Prostate gland (tissue), 2 donors: ENCODE measurements at regions not wholly inside any gene's neighbourhood (a gene's known extent, or its start where the extent isn't known, plus 50 kb on each side); places are given as distances from the start of the nearest gene placed in this dataset.

Experiments
- DNase-seq: peaks from one replicate; pipeline ENCODE4 v3.0.0-alpha.2; 2019; ENCODE audit warnings: low spot score
- H3K27ac ChIP-seq, 2 donors: fragments of 200-600 bp; sonication (generic); 2 replicates each; pipeline ENCODE4 v1.5.1; 2017 to 2019
- H3K27me3 ChIP-seq: fragments of 200-600 bp; sonication (generic); replicated peaks from 2 replicates; pipeline ENCODE4 v1.5.1; 2019; ENCODE audit not compliant: insufficient read depth
- H3K36me3 ChIP-seq, 2 donors: fragments of 200-600 bp; sonication (generic); 1 replicate in 1 of 2; 2 replicates in 1 of 2; pipeline versions ENCODE4 v1.5.1 to v1.8.1; 2017 to 2019
- H3K4me1 ChIP-seq: fragments of 200-600 bp; sonication (generic); replicated peaks from 2 replicates; pipeline ENCODE4 v1.5.1; 2019
- H3K4me3 ChIP-seq, 2 donors: fragments of 200-600 bp; sonication (generic); 2 replicates each; pipeline ENCODE4 v1.5.1; 2017 to 2019
- H3K9me3 ChIP-seq: fragments of 200-600 bp; sonication (generic); 2 replicates; pipeline ENCODE4 v1.5.1; 2017
- POLR2A ChIP-seq: fragments of 450-650 bp; IDR thresholded peaks from one replicate; pipeline ENCODE4 v1.6.1; 2016; ENCODE audit warnings: antibody characterized with exemption, mild to moderate bottlenecking
- POLR2AphosphoS5 ChIP-seq: sonication (generic); formaldehyde crosslinking; IDR thresholded peaks from one replicate; pipeline ENCODE4 v1.6.1; 2017; ENCODE audit warnings: antibody characterized with exemption
- WGBS: methylation state at CpG from one replicate; pipeline ENCODE4 v1.1.5; 2018; 5-methylcytosine and 5-hydroxymethylcytosine counted together
- intact Hi-C: fragments of 100-400 bp; cut with DNase I; formaldehyde crosslinking; loops from one replicate; pipeline ENCODE4 v1.14.2; 2022
- TF ChIP-seq, protein P1 (sequence below), 4 experiments: fragments of 200-600 bp in 2 of 4; fragments of 450-650 bp in 2 of 4; sonication (generic) in 2 of 4; IDR thresholded peaks; 1 replicate in 3 of 4; 2 replicates in 1 of 4; pipeline ENCODE4 v1.5.1; 2016 to 2019; ENCODE audit warnings: antibody characterized with exemption in 4 of 4, mild to moderate bottlenecking in 2 of 4, moderate library complexity in 2 of 4

GRCh38 chr3:104887069-104887468, 479.6 kb upstream of the ALCAM start:
- Histone ChIP-seq H3K27me3 (no peaks in the 10 kb centered on the region), H3K9me3 (no peaks in the 10 kb centered on the region), H3K4me1 (no peaks in the 10 kb centered on the region), H3K4me3 (no peak overlapping the region), H3K27ac (no peak overlapping the region), H3K36me3 (no peaks in the 10 kb centered on the region)
- intact Hi-C loops = no loop called here
- WGBS = 57% methylated on average over 3 of the region's 3 CpGs
- TF ChIP-seq POLR2A = no peak
- DNase-seq = no peak

DNA sequence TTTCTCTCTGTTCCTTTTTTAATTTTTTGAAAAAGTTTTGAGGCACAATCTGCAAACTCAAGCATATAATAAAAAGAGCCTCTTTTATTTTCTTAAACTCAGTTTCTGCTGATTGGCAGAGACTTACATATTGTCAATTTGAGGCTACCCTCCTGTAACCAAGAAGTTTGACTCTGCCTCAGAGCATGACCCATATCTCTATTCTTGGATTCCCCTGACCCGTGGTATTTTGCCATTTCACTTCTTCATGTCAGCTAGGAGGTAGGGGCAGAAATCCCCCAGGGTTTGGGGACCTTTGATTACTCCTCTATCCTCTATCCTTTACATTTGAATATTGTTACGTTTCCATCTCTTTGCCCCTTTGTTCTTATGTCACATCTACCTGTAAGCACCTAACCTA, 479.1 kb upstream of the ALCAM start:
- WGBS = 82% methylated on average over 2 of the region's 2 CpGs
- H3K9me3 ChIP-seq = no peaks in the 10 kb centered on the region
- H3K4me1 ChIP-seq = no peaks in the 10 kb centered on the region
- intact Hi-C loops = no loop called here
- no peaks in the 10 kb centered on the region for H3K36me3 ChIP-seq
- H3K4me3 ChIP-seq = no peak overlapping the region
- DNase-seq = no peak
- no peaks in the 10 kb centered on the region for H3K27me3 ChIP-seq
- H3K27ac ChIP-seq = no peak overlapping the region
- TF ChIP-seq, protein P1, sequence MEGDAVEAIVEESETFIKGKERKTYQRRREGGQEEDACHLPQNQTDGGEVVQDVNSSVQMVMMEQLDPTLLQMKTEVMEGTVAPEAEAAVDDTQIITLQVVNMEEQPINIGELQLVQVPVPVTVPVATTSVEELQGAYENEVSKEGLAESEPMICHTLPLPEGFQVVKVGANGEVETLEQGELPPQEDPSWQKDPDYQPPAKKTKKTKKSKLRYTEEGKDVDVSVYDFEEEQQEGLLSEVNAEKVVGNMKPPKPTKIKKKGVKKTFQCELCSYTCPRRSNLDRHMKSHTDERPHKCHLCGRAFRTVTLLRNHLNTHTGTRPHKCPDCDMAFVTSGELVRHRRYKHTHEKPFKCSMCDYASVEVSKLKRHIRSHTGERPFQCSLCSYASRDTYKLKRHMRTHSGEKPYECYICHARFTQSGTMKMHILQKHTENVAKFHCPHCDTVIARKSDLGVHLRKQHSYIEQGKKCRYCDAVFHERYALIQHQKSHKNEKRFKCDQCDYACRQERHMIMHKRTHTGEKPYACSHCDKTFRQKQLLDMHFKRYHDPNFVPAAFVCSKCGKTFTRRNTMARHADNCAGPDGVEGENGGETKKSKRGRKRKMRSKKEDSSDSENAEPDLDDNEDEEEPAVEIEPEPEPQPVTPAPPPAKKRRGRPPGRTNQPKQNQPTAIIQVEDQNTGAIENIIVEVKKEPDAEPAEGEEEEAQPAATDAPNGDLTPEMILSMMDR (IDR thresholded peaks at IDR 0.05) = no peak
- TF ChIP-seq POLR2AphosphoS5 = no peak
- no peak for TF ChIP-seq POLR2A

GRCh38 chr3:104892044-104892443, 474.7 kb upstream of the ALCAM start:
- Histone ChIP-seq H3K27me3 (no peaks in the 10 kb centered on the region), H3K4me3 (no peak overlapping the region), H3K27ac (no peak overlapping the region), H3K9me3 (no peaks in the 10 kb centered on the region), H3K4me1 (no peaks in the 10 kb centered on the region), H3K36me3 (no peaks in the 10 kb centered on the region)
- WGBS = 59% methylated on average over 2 of the region's 2 CpGs
- TF ChIP-seq POLR2A (no peak), POLR2AphosphoS5 (no peak)
- TF ChIP-seq, protein P1 (IDR thresholded peaks at IDR 0.05) = no peak
- intact Hi-C loops = no loop called here
- DNase-seq = no peak

GRCh38 chr3:104896624-104897023, 470.1 kb upstream of the ALCAM start:
- WGBS = 73% methylated on average over 1 of the region's 1 CpG
- intact Hi-C loops = no loop called here
- no peak for DNase-seq
- Histone ChIP-seq H3K9me3 (no peaks in the 10 kb centered on the region), H3K4me3 (no peak overlapping the region), H3K36me3 (no peaks in the 10 kb centered on the region), H3K27ac (no peak overlapping the region), H3K27me3 (no peaks in the 10 kb centered on the region), H3K4me1 (no peaks in the 10 kb centered on the region)
- no peak for TF ChIP-seq POLR2AphosphoS5
- TF ChIP-seq POLR2A = no peak
- TF ChIP-seq, protein P1 (IDR thresholded peaks at IDR 0.05) = no peak

DNA sequence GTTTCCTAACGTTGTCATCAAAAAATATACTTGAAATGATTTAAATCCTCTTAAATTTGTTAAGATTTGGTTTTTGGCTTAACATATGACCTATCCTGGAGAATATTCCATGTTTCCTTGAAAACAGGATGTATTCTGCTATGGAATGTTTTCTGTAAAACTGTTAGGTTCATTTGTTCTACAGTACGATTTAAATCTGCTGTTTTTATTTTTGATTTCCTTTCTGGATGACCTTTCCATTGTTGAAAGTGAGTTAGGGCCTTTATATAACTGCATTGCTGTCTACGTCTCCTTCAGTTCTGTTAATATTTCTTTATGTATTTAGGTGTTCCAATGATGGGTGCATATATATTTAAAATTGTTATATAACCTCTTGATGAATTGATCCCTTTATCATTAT, 465.3 kb upstream of the ALCAM start:
- DNase-seq = no peak
- TF ChIP-seq POLR2AphosphoS5 (no peak), POLR2A (no peak)
- TF ChIP-seq, protein P1 (IDR thresholded peaks at IDR 0.05) = no peak
- WGBS = 86% methylated on average over 3 of the region's 3 CpGs
- Histone ChIP-seq H3K27ac (no peak overlapping the region), H3K36me3 (no peaks in the 10 kb centered on the region), H3K27me3 (no peaks in the 10 kb centered on the region), H3K4me3 (no peak overlapping the region), H3K4me1 (no peaks in the 10 kb centered on the region), H3K9me3 (no peaks in the 10 kb centered on the region)
- intact Hi-C loops = no loop called here
